ENCODE measurements at regions not wholly inside any gene's neighbourhood (a gene's known extent, or its start where the extent isn't known, plus 50 kb on each side); places are given as distances from the start of the nearest gene placed in this dataset.

GRCh38 chr14:66389481-66389880, 96.7 kb upstream of the CCDC196 start:
- intact Hi-C loops (cut with micrococcal nuclease; ENCODE audit: unreplicated experiment), result no loop called here
- CTCF ChIA-PET, result no interaction called here
- Histone ChIP-seq H3K27me3 (replicated peaks; ENCODE audit: insufficient read depth, low read depth, low read length, poor library complexity) (peaks cover 4% of the 10 kb centered on the region), H3K4me3 (ENCODE audit: low read depth, low read length, poor library complexity, severe bottlenecking) (no peak overlapping the region), H3K9me3 (ENCODE audit: low read depth, low read length, poor library complexity, severe bottlenecking) (no peaks in the 10 kb centered on the region), H3K4me1 (ENCODE audit: insufficient read depth, low read length, poor library complexity, severe bottlenecking) (no peaks in the 10 kb centered on the region), H3K36me3 (ENCODE audit: insufficient read depth, low read length, poor library complexity, severe bottlenecking) (no peaks in the 10 kb centered on the region), H3K27ac (ENCODE audit: low read depth, low read length, poor library complexity, severe bottlenecking) (no peak overlapping the region)
- TF ChIP-seq CTCF (conservative IDR thresholded peaks at IDR 0.05; ENCODE audit: low read depth, low read length) (no peak), EZH2 (IDR thresholded peaks at IDR 0.05; ENCODE audit: borderline replicate concordance, low read depth, low read length, poor library complexity, severe bottlenecking) (no peak)
- DNase-seq (ENCODE audit: low spot score), result no peak
- no TSS peak for BruUV-seq (replicated peaks)
- POLR2A ChIA-PET (ENCODE audit: low non-redundant PET), result no interaction called here

GRCh38 chr14:66395300-66395699, 90.9 kb upstream of the CCDC196 start:
- Histone ChIP-seq H3K36me3 (ENCODE audit: insufficient read depth, low read length, poor library complexity, severe bottlenecking) (no peaks in the 10 kb centered on the region), H3K27ac (ENCODE audit: low read depth, low read length, poor library complexity, severe bottlenecking) (no peak overlapping the region), H3K27me3 (replicated peaks; ENCODE audit: insufficient read depth, low read depth, low read length, poor library complexity) (peaks cover 4% of the 10 kb centered on the region), H3K4me1 (ENCODE audit: insufficient read depth, low read length, poor library complexity, severe bottlenecking) (no peaks in the 10 kb centered on the region), H3K9me3 (ENCODE audit: low read depth, low read length, poor library complexity, severe bottlenecking) (no peaks in the 10 kb centered on the region), H3K4me3 (ENCODE audit: low read depth, low read length, poor library complexity, severe bottlenecking) (no peak overlapping the region)
- no peak for TF ChIP-seq EZH2 (IDR thresholded peaks at IDR 0.05; ENCODE audit: borderline replicate concordance, low read depth, low read length, poor library complexity, severe bottlenecking)
- TF ChIP-seq CTCF (conservative IDR thresholded peaks at IDR 0.05; ENCODE audit: low read depth, low read length), result no peak
- no peak for DNase-seq (ENCODE audit: low spot score)
- ChIA-PET CTCF (no interaction called here), POLR2A (ENCODE audit: low non-redundant PET) (no interaction called here)
- BruUV-seq (replicated peaks), result no TSS peak
- intact Hi-C loops (cut with micrococcal nuclease; ENCODE audit: unreplicated experiment), result no loop called here

- intact Hi-C loops (cut with micrococcal nuclease; ENCODE audit: unreplicated experiment), result no loop called here
- ChIA-PET CTCF (no interaction called here), POLR2A (ENCODE audit: low non-redundant PET) (no interaction called here)
- H3K27me3 ChIP-seq (replicated peaks; ENCODE audit: insufficient read depth, low read depth, low read length, poor library complexity), result peaks cover 4% of the 10 kb centered on the region
- TF ChIP-seq CTCF (conservative IDR thresholded peaks at IDR 0.05; ENCODE audit: low read depth, low read length), result no peak
- no peak for TF ChIP-seq EZH2 (IDR thresholded peaks at IDR 0.05; ENCODE audit: borderline replicate concordance, low read depth, low read length, poor library complexity, severe bottlenecking)
- H3K4me3 ChIP-seq (ENCODE audit: low read depth, low read length, poor library complexity, severe bottlenecking), result no peak overlapping the region
- no peaks in the 10 kb centered on the region for H3K4me1 ChIP-seq (ENCODE audit: insufficient read depth, low read length, poor library complexity, severe bottlenecking)
- no TSS peak for BruUV-seq (replicated peaks)
- DNase-seq (ENCODE audit: low spot score), result no peak
- no peaks in the 10 kb centered on the region for H3K36me3 ChIP-seq (ENCODE audit: insufficient read depth, low read length, poor library complexity, severe bottlenecking)
- no peaks in the 10 kb centered on the region for H3K9me3 ChIP-seq (ENCODE audit: low read depth, low read length, poor library complexity, severe bottlenecking)
- H3K27ac ChIP-seq (ENCODE audit: low read depth, low read length, poor library complexity, severe bottlenecking), result no peak overlapping the region
Measured at GRCh38 chr14:66396164-66396563, 90.0 kb upstream of the CCDC196 start.
